GM10248 (cell line): ENCODE measurements at regions not wholly inside any gene's neighbourhood (a gene's known extent, or its start where the extent isn't known, plus 50 kb on each side); places are given as distances from the start of the nearest gene placed in this dataset.

ENCODE experiments used
- CTCF ChIA-PET: fragments of 300-600 bp; sonication (Branson Sonifier 250); formaldehyde crosslinking; extraction: SDS; loops from one replicate; lab custom pipeline; 2021; ENCODE audit warnings: antibody characterized with exemption; lab: Yijun Ruan, JAX
- POLR2A ChIA-PET: fragments of 350-650 bp; sonication (Branson Sonifier 250); formaldehyde crosslinking; extraction: SDS; loops from one replicate; lab custom pipeline; 2020; ENCODE audit warnings: antibody characterized with exemption; lab: Yijun Ruan, JAX
- DNase-seq: peaks from one replicate; pipeline ENCODE4 v3.0.0; 2012; ENCODE audit errors: extremely low spot score
- TF ChIP-seq, protein P1 (sequence below): IDR thresholded peaks from 2 replicates; pipeline ENCODE4 v1.5.1; 2012; ENCODE audit warnings: mild to moderate bottlenecking, low read depth; ENCODE audit errors: extremely low read depth, missing control alignments, control extremely low read depth

DNA sequence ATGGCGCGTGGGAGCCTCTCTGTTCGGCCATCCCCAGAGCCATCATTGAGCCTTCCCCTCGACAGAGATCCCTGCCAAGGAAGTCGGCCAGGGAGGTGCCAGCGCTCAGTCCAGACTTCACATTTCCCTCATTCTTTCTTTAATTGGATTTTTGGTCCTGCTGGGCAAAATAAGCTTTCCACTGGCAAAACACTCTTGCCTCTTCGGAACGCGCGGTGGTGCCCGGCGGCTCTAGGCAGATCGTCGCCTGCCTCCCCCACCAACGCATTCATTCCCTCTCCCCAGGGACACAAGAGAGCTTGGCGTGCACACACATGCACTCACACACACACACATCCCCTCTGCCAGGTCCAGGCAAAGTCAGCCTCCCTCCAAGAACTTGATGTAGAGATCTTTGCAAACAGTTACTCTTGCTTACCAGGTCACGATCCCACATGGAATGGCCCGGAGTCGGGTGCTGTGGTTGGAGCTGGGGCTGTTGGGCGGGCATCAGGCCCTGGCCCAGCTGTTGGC, 257.1 kb downstream of the BCOR start:
- DNase-seq: no peak
- POLR2A ChIA-PET: no interaction called here
- CTCF ChIA-PET: interaction anchor here (2.0 kb wide), 1 partner anchor 12 kb away, joined by 5 read pairs; no protein-coding TSS in a partner anchor
- TF ChIP-seq, protein P1, sequence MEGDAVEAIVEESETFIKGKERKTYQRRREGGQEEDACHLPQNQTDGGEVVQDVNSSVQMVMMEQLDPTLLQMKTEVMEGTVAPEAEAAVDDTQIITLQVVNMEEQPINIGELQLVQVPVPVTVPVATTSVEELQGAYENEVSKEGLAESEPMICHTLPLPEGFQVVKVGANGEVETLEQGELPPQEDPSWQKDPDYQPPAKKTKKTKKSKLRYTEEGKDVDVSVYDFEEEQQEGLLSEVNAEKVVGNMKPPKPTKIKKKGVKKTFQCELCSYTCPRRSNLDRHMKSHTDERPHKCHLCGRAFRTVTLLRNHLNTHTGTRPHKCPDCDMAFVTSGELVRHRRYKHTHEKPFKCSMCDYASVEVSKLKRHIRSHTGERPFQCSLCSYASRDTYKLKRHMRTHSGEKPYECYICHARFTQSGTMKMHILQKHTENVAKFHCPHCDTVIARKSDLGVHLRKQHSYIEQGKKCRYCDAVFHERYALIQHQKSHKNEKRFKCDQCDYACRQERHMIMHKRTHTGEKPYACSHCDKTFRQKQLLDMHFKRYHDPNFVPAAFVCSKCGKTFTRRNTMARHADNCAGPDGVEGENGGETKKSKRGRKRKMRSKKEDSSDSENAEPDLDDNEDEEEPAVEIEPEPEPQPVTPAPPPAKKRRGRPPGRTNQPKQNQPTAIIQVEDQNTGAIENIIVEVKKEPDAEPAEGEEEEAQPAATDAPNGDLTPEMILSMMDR: no peak

GRCh38 chrX:39841604-39842003, 256.2 kb downstream of the BCOR start:
- ChIA-PET CTCF (no interaction called here), POLR2A (no interaction called here)
- TF ChIP-seq, protein P1: no peak
- no peak for DNase-seq

DNA sequence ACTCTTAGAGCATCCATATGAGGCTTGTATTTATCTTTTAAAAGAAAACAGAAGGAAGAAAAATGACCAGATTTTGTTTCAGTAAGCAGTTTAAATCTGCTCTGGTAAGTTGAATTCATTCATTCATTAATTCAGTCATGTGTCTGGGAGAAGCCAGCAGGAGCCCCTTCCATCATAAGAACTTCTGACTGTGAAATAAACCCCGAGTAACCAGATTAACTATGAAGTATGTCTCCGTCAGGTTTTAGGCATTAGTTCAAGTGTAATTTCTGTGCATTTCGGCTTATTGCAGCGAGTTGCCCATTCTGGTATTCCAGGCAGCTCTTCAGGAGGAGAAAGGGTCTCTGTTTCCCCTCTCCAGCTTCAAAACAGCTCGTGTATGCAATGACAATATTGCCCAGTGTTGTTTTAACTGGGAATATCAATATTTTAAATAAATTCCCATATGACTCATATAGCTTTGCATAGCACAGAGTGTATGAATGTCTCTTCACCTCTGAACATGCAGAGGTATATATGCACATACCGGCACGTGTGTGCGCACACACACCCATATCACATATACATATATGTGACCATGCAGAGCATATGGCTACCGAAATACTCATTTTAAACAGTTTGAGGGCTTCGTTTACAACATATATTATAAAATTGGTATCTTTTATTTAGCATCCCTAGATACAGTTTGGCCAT, 255.3 kb downstream of the BCOR start:
- ChIA-PET POLR2A (no interaction called here), CTCF (interaction anchor here (1.5 kb wide), 1 partner anchor 9 kb away, joined by 3 read pairs; no protein-coding TSS in a partner anchor)
- DNase-seq: no peak
- TF ChIP-seq, protein P1: no peak

GRCh38 chrX:39843318-39843717, 254.4 kb downstream of the BCOR start:
- TF ChIP-seq, protein P1: no peak
- ChIA-PET CTCF (interaction anchor here (1.5 kb wide), 1 partner anchor 8 kb away, joined by 3 read pairs; no protein-coding TSS in a partner anchor), POLR2A (no interaction called here)
- no peak for DNase-seq

DNA sequence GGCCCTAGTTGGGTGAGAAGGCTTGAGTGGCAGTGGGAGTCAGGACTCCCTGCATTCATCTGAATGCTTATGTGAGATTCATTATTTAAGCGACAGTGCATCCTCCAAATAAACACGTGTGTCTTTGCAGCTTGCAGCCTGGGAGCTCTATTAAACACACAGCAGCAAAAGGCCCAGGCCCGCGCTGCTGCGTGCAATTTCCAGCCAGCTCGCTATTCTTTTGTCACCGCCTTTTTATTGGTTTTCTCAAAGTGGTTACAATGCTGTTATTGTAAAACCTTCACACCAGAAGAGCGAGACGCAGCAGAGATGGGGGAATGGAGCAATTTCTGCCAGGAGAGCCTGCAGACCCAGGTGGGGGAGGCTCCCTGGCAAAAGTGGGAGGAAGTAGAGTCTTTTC, 252.5 kb downstream of the BCOR start:
- ChIA-PET POLR2A (interaction anchor here (0.7 kb wide), 1 partner anchor 10 kb away, joined by 4 read pairs; no protein-coding TSS in a partner anchor), CTCF (no interaction called here)
- DNase-seq: no peak
- TF ChIP-seq, protein P1: no peak

- TF ChIP-seq, protein P1: no peak
- ChIA-PET POLR2A (no interaction called here), CTCF (no interaction called here)
These were observed 251.3 kb downstream of the BCOR start for GRCh38 chrX:39846460-39846859.

More at GRCh38 chrX:39846460-39846859, 251.3 kb downstream of the BCOR start:
- DNase-seq: no peak
